ENCODE measurements at regions not wholly inside any gene's neighbourhood (a gene's known extent, or its start where the extent isn't known, plus 50 kb on each side); places are given as distances from the start of the nearest gene placed in this dataset.

GRCh38 chr15:39014682-39015081, 450.1 kb upstream of the RASGRP1 start:
- TF ChIP-seq CTCF (IDR thresholded peaks at IDR 0.05; ENCODE audit: low read length) (no peak), EZH2 (IDR thresholded peaks at IDR 0.05; ENCODE audit: borderline replicate concordance, low read length) (no peak)
